Motor neuron (in vitro differentiated cells): ENCODE measurements at regions not wholly inside any gene's neighbourhood (a gene's known extent, or its start where the extent isn't known, plus 50 kb on each side); places are given as distances from the start of the nearest gene placed in this dataset.

ENCODE experiments used
- ATAC-seq, 8 experiments: fragments of 200-7000 bp; cut with Tn5 transposase; replicated peaks in 6 of 8; 2 replicates each; pipeline ENCODE4 v1.8.0; 2021; ENCODE audit warnings: mild to moderate bottlenecking in 8 of 8, moderate library complexity in 8 of 8
- H3K27ac ChIP-seq, 2 donors: fragments of 250-450 bp; sonication (Bioruptor Pico); 2 replicates each; pipeline ENCODE4 v1.9.0; 2021; ENCODE audit warnings: antibody characterized with exemption in 2 of 2, mild to moderate bottlenecking in 2 of 2, moderate library complexity in 1 of 2
- H3K4me1 ChIP-seq, 2 donors: fragments of 250-450 bp; sonication (Bioruptor Pico); replicated peaks in 1 of 2; 2 replicates each; pipeline ENCODE4 v1.6.1; 2021; ENCODE audit warnings: antibody characterized with exemption in 2 of 2, mild to moderate bottlenecking in 2 of 2, moderate library complexity in 1 of 2
- H3K4me3 ChIP-seq, 5 donors: fragments of 250-450 bp; sonication (Bioruptor Pico); 2 replicates each; pipeline ENCODE4 v1.9.0; 2021; ENCODE audit warnings: antibody characterized with exemption in 5 of 5, mild to moderate bottlenecking in 5 of 5, moderate library complexity in 4 of 5
- WGBS, 10 experiments: fragments of 450-650 bp; shearing (Covaris generic); methylation state at CpG; one replicate each; pipeline ENCODE4 v1.0.0; 2022; 5-methylcytosine and 5-hydroxymethylcytosine counted together
- in situ Hi-C, 9 experiments: fragments of 400-800 bp; cut with MboI; loops; one replicate each; pipeline ENCODE4 v1.15.0; 2021; ENCODE audit warnings: low sequenced_read_pairs in 9 of 9, low pct_unique_long_range_greater_than_20kb in 2 of 9; ENCODE audit not compliant: unreplicated experiment in 9 of 9

DNA sequence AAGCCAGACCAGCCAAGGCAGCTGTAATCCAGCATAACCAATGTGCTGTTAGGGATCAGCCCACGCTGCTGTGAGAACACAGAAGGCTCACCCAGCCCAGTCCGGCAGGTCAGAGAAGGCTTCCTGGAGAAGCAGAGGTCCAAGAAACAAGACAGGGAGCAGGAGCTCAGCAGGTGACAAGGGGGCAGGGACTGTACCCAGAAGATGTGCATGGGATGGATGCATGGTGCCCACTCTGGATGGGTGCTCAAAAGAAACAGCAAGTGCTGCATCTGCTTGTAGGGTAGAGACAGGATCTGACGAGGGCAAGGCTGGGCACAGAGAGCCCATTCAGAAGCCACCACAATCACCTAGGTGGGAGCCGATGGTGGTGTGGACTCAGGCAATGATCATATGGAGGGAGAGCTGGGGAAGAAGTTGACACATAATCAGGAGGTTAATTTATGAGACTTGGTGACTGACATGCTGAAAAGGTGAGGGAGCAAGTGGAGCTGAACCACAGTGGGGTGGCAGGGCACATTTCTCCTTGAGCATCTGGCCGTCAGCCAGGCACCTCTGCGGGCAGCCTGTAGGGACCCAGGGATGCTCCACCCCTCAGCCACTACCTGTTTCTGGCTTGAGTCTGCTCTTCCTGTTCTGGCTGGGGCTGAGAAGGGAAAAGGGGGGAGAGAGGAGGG lies 102.3 kb upstream of the DRD2 start:
- peaks cover 13 to 15% of the 10 kb centered on the region in 2 donors for H3K4me1 ChIP-seq
- in situ Hi-C loops: no loop called here
- no peak overlapping the region for H3K4me3 ChIP-seq
- 20 to 73% (median 61%) methylated on average over 1 to 4 of the region's 6 CpGs; no CpG with 5 or more reads in 5 of the 10 experiments for WGBS, 10 experiments
- no peak for ATAC-seq
- H3K27ac ChIP-seq: no peak overlapping the region

DNA sequence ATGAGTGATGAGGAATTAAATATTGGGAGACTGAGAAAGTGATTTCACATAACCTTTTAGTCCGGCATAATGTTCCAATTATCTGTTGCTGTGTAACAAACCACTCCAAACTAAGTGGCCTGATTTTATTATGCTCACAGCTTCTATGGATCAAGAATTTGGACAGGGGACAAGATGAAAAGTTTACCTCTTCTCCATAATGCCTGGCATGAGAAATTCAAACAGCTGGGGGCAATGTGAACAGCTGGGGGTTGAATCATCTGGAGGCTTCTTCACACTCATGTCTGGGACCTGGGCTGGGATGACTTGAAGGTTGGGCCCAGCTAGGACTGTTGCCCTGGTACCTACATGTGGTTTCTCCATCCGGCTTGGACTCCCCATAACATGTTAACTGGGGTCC lies 99.4 kb upstream of the DRD2 start:
- peaks cover 13 to 15% of the 10 kb centered on the region in 2 donors for H3K4me1 ChIP-seq
- H3K27ac ChIP-seq: no peak overlapping the region
- no peak overlapping the region for H3K4me3 ChIP-seq
- ATAC-seq: no peak
- in situ Hi-C loops: no loop called here
- WGBS, 10 experiments: 10 to 100% (median 40%) methylated on average over 1 to 2 of the region's 2 CpGs; no CpG with 5 or more reads in 3 of the 10 experiments

GRCh38 chr11:113574171-113574570 lies 99.0 kb upstream of the DRD2 start:
- peak in 5 of 8 experiments; percentile 92 to 98 (median 97) for ATAC-seq
- in situ Hi-C loops: no loop called here
- H3K27ac ChIP-seq: no peak overlapping the region
- H3K4me3 ChIP-seq: no peak overlapping the region
- peaks cover 13 to 15% of the 10 kb centered on the region in 2 donors for H3K4me1 ChIP-seq
- 14 to 90% (median 53%) methylated on average over 2 to 3 of the region's 4 CpGs; no CpG with 5 or more reads in 2 of the 10 experiments for WGBS, 10 experiments

- in situ Hi-C loops: no loop called here
- ATAC-seq: no peak
- no peak overlapping the region for H3K4me3 ChIP-seq
- WGBS, 10 experiments: 15 to 100% (median 94%) methylated on average over 2 to 4 of the region's 4 CpGs
- H3K27ac ChIP-seq: no peak overlapping the region
- peaks cover 14 to 15% of the 10 kb centered on the region in 2 donors for H3K4me1 ChIP-seq
Observed at GRCh38 chr11:113572136-113572735, 97.0 kb upstream of the DRD2 start.

GRCh38 chr11:113571531-113571930 lies 96.3 kb upstream of the DRD2 start:
- WGBS, 10 experiments: 24 to 63% (median 49%) methylated on average over 2 to 4 of the region's 4 CpGs
- H3K4me3 ChIP-seq: no peak overlapping the region
- no peak overlapping the region for H3K27ac ChIP-seq
- H3K4me1 ChIP-seq: peaks cover 14 to 15% of the 10 kb centered on the region in 2 donors
- ATAC-seq: no peak
- in situ Hi-C loops: no loop called here

DNA sequence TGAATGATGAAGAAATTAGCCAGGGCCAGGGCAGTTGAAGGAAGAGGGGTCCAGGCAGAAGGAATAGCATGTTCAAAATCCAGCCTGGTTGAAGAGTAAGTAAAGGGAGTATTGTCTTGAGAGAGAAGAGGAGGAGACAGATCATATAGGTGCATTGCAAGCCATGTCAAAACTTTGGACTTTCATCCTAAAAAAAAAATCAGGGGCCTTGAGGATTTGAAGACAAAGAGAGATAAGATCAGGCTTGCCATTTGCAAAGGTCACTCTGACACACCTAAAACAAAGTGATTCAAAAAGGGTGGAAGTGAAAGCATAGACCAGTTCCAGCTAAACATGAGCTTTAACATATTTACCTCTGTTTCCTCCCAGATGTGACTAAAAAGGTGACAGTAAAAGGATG lies 95.7 kb upstream of the DRD2 start:
- in situ Hi-C loops: no loop called here
- peaks cover 14 to 15% of the 10 kb centered on the region in 2 donors for H3K4me1 ChIP-seq
- H3K27ac ChIP-seq: no peak overlapping the region
- no peak overlapping the region for H3K4me3 ChIP-seq
- no peak for ATAC-seq

- ATAC-seq: no peak
- in situ Hi-C loops: no loop called here
- H3K4me1 ChIP-seq: peaks cover 10 to 22% of the 10 kb centered on the region in 2 donors
- H3K27ac ChIP-seq: no peak overlapping the region
- WGBS, 10 experiments: 33 to 100% (median 74%) methylated on average over 1 to 3 of the region's 3 CpGs; no CpG with 5 or more reads in 2 of the 10 experiments
- no peak overlapping the region for H3K4me3 ChIP-seq
Observed at GRCh38 chr11:113569391-113569790, 94.2 kb upstream of the DRD2 start.

DNA sequence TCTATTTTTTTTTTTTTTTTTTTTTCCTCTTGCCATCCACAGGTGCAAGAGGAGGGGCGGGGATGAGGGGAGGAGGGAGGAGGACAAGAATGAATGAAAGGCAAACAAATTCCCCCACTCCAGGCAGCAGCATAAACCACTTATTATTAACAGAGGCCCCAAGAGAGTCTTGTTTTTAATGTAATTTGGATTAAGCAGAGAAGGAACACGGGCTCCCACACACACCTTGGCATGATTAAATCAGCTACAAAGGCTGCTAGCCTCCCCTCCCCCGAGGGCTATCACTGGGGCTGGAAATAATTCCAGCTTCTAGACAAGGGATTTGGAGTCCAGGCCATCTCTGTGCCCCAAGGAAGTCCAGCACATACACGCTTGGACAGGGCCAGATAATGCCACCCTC lies 93.4 kb upstream of the DRD2 start:
- 46 to 60% methylated on average over 1 to 4 of the region's 4 CpGs; no CpG with 5 or more reads in 8 of the 10 experiments for WGBS, 10 experiments
- peaks cover 15 to 26% of the 10 kb centered on the region in 2 donors for H3K4me1 ChIP-seq
- no peak for ATAC-seq
- H3K4me3 ChIP-seq: no peak overlapping the region
- in situ Hi-C loops: no loop called here
- H3K27ac ChIP-seq: no peak overlapping the region

- Histone ChIP-seq H3K4me3 (no peak overlapping the region), H3K27ac (no peak overlapping the region), H3K4me1 (peaks cover 14 to 21% of the 10 kb centered on the region in 2 donors)
- WGBS, 10 experiments: 20 to 81% (median 63%) methylated on average over 1 to 7 of the region's 11 CpGs; no CpG with 5 or more reads in 1 of the 10 experiments
- in situ Hi-C loops: no loop called here
- no peak for ATAC-seq
Observed at GRCh38 chr11:113567867-113568544, 92.8 kb upstream of the DRD2 start.

DNA sequence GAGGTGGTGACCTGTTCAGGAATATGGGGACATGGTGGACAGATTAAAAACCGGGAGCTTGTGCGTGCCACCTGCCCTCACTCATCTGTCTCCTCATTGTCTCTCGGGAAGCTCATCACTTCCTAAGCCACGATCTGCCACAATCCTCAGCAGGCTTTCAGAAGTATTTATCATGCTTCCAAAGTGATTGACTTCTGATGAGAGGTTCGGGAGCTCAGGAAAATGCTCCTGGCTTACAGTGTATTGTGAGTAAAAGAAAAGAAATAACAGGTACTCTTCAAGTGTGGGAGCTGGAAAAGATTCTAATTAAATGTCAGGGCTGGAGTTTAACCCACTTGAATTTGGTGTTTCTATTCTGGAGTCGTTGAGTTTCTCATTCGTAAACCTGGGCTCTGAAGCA lies 91.9 kb upstream of the DRD2 start:
- in situ Hi-C loops: no loop called here
- peaks cover 14 to 21% of the 10 kb centered on the region in 2 donors for H3K4me1 ChIP-seq
- no peak overlapping the region for H3K27ac ChIP-seq
- ATAC-seq: no peak
- no peak overlapping the region for H3K4me3 ChIP-seq
- 23 to 93% (median 80%) methylated on average over 2 to 6 of the region's 7 CpGs; no CpG with 5 or more reads in 2 of the 10 experiments for WGBS, 10 experiments

GRCh38 chr11:113564527-113565130 lies 89.4 kb upstream of the DRD2 start:
- Histone ChIP-seq H3K4me3 (no peak overlapping the region), H3K4me1 (peaks cover 14 to 21% of the 10 kb centered on the region in 2 donors), H3K27ac (no peak overlapping the region)
- peak in 5 of 8 experiments; percentile 21 to 69 (median 32) for ATAC-seq
- 0 to 83% (median 69%) methylated on average over 1 to 3 of the region's 4 CpGs; no CpG with 5 or more reads in 1 of the 10 experiments for WGBS, 10 experiments
- in situ Hi-C loops: no loop called here

DNA sequence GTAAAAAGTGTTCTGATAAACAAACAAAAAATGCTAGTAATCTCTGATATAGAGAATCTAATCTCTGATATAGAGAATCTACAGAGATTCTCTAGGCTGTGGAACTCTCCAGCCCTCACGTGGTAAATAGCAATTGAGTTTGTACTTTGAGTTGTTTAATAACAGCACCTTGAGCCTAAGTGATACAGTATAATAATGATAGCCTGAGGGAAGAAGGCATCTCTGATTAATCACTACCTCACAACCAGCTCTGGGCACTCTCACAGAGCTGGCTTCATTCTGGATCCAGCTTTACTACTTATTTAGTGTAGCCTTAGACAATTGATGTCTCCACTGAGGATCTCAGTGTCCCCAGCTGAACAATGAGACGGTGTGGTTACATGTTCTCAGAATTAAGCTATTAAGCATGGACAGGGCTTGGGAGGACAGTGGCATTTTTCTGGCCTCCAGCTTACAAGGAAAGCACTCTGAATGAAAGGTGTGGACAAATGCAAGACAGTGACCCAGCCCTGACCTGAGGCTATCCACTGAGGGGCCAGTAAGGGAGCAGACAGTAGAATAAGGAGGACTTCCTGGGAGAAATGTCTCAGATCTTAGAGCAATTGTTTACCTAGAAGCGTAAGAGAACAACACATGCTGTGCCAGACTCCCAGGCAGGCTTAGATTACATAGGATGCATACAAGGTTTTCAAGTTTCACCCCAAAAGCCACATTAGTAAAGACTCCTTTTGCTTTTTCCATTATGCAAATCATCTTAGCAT lies 88.7 kb upstream of the DRD2 start:
- Histone ChIP-seq H3K4me1 (peaks cover 13 to 22% of the 10 kb centered on the region in 2 donors), H3K4me3 (no peak overlapping the region), H3K27ac (no peak overlapping the region)
- in situ Hi-C loops: no loop called here
- peak in 7 of 8 experiments; percentile 24 to 87 (median 51) for ATAC-seq
- WGBS, 10 experiments: 29 to 100% (median 63%) methylated on average over 1 to 3 of the region's 3 CpGs; no CpG with 5 or more reads in 3 of the 10 experiments
